Stimulated activated CD8-positive, alpha-beta memory T cell treated with anti-CD3 and anti-CD28 coated beads, Interleukin-7, amount 100 ng/mL, for 4 hours (primary cell): ENCODE measurements at regions not wholly inside any gene's neighbourhood (a gene's known extent, or its start where the extent isn't known, plus 50 kb on each side); places are given as distances from the start of the nearest gene placed in this dataset.
A peak's percentile ranks its signal among the peaks of the same experiment; 100 is the strongest.
"Not testable (repeated sequence)": the region's sequence is repeated elsewhere in the genome, so short reads cannot be mapped to it uniquely, and the experiment has no call there.

Experiments
- DNase-seq, 2 donors: peaks; one replicate each; pipeline ENCODE4 v3.0.0-alpha.2; 2020; ENCODE audit warnings: low read depth in 2 of 2

DNA sequence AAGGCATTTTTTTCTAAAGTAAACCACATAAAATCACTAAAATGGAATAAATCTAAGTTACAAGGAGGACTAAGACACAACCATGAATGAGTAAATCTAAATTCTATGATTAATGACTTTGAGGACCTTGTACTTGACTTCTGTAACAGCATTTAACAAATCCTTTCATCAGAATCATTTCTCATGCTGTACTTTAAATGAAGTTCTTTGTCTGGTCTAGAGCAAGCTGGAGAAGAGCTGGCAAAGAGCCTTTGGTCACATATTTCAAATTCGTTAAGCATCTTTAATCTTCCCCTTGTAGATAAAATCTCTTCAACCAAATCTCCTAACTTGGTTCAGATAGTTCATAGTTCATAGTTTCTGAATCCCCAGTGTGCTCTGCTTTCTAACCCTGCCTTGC lies 405.4 kb downstream of the PTPRC start:
- no peak for DNase-seq

DNA sequence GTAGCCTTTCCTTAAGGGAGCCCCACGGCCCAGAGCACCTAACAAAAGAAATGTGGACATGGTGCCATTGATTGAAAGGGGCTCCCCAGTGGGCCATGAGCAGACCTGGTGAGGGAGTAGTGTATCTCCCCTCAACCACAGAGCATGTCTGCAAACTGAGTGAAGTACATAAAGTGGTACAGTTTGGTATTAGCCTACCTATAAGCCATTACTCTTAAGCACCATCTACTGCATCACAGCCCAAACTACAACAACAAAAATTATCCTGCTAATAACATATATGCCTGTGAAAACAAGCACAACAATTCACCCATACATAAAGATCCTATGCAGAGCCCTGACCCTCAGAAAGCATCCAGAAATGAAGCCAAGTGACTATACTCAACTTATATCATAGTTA lies 407.8 kb downstream of the PTPRC start:
- no peak for DNase-seq

DNA sequence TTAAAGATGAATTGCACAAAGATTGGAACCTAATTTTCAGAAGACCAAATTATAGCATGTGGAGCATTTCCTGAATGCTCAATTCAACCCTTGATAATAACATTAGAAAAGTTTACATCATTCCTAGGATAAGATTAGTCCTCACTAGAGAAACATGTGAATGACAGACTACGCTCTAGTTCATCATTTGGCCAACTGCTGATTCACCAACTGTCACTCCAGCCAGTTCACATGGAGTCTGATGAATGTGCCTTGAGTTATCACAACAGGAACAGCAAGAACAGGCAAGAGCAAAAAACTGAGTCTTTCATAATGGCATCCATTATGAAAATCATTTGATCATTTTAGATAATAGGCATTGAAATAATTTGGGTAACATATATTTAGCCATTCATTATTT lies 415.9 kb downstream of the PTPRC start:
- no peak for DNase-seq

DNA sequence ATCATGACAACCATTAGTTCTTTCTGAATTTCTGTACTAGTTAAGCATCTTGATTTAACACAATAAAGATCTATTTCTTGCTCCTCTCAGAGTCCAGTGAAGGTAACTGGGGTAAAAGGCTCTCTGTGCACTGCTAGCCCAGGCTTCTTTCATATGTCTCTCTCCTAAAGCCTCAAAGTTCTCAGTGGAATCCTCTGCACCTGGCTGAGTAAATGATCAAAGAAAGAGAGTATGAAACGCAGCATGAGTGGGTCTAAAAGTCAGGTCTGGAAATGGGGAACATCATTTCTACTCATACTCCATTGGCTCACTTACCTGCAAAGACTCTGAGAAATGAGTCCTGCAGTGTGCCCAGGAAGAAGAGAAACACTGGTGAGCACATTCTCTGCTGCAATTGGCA lies 418.5 kb downstream of the PTPRC start:
- no peak for DNase-seq

DNA sequence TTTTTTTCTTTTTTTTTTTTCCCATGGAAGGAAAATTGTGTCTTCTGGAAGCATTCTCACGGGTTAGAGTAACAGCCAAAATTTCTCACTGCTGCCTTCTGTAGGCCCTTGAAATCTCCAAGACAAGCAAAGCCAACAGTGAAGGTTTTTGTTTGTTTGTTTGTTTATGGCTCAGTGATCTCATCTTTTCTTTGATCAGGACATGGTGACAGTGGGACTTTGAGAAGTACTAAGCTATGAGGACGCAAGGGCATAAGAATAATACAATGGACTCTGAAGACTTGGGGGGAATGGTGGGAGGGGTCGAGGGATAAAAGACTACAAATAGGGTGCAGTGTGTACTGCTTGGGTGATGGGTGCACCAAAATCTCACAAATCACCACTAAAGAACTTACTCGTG lies 419.4 kb downstream of the PTPRC start:
- DNase-seq, result no peak

DNA sequence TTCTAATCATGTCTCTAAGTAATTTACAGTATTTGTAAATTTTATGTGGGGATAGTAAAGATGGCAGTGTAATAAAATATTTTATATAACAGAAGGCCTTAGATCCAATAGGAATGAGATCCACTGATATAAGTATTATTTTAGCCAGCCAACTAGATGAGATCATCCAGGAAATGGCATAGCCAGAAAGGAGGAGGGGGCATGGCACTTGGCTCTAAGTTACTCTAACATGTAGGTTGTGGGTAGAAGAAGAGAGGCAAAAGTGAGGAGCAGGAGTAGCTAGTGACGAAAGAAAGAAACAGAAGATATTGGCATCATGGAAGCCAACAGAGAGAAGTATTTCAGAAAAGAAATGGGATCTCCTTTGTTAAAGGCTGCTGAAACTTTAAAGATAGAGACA lies 426.1 kb downstream of the PTPRC start:
- DNase-seq, result no peak

DNA sequence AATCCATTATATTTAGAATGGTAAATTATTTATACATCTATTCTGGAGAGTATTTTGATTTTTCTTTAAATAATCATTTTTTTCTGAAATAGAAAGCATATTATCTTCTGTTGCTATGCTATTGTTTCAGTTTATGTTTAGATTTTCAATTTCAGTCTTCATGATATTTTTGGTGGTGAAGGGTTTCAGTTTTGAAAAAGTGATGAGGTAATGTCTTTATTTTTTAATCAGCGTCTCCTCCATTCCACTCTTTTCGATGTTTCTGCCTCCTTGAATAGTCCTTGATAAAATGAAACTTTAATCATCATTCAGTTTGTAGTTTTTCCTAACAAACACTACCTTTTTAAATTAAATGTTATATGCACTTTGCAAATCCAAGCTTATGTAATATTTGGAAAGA lies 428.6 kb downstream of the PTPRC start:
- DNase-seq, result no peak

DNA sequence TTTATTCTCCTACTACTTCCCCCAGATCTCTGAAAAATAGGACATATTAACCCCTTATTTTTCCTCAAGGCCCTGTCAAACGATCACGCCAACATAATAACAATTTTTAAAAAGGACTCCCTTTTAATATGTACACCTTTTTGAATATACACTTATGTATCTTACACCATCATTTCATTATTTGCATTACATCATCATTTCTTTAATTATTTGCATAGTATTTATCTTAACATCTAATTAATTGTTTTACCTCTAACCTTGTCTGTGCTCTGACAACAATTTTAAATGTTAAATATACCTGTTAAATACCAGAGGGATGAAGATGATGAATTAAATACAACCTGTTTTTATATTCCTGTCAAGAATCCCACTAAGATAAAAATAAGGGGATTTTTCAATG lies 432.2 kb downstream of the PTPRC start:
- no peak for DNase-seq

DNA sequence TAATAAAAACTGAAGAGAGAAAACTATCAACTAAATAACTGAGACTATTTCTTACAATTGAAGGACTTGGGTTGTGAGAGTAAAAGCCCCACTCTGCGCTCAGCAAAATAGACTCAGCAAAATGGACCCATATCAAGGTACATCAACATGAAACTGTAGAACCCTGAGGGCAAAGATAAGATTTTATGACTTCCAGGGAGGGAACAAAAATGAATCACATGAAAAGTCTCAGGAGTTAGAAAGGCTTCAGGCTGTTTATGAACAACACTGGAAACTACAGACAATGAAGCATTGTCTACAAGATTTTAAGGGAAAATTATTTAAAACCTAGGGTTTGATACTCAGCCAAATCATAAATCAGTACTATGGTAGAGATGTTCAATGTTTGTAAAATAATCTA lies 434.3 kb downstream of the PTPRC start:
- DNase-seq, result no peak

DNA sequence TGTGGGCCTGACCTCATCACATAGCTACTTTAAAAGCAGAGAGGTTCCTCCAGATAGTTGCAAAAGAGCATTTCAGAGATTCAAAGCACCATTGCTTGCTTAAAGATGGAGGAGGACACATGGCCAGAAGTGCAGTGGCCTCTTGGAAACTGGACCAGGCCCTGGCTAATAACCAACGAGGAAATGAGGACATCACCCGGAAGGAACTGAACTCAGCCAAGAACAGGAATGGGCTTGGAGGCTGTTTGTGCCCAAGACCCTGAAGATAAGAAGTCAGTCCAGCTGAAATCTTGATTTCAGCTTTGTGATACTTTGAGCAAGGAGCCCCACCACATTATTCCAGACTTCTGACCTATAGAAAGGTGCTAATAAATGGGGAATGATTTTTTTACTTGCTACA lies 437.0 kb downstream of the PTPRC start:
- DNase-seq, result no peak

DNA sequence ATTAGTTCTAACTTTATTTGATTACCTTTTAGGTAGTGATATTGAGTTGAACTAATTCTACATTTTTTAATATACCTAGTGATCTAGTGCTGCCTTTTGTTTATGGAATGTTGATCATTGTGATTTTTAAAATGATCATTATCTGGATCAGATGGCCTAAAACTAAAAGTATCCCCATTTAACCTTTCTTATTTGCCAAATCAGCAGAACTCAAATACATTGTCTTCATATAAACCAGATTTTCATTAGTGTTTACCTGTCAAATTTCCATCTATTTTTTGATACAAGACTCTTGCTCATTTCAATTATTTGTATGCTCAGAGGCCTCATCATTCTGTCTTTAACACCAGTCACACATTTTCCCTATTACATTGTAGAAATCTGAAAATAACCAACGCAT lies 441.2 kb downstream of the PTPRC start:
- DNase-seq, result no peak

DNA sequence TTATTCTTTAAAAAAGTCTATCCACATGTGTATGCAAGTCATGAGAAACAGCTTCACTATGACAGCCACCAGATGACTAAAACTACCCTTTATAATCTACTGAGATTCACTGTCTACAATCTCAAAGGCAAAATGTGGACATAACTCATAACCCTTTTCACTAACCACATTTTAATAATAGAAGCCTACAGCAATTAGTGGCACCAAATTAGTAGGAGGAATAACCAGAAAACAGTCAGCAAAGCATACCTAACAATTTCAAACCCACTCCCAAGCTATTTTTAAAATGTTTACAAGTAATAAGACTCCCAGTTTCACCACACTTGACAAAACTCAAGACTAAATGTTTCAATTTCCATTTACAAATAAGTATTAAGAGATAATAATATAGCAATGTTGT lies 442.9 kb downstream of the PTPRC start:
- DNase-seq, result no peak

DNA sequence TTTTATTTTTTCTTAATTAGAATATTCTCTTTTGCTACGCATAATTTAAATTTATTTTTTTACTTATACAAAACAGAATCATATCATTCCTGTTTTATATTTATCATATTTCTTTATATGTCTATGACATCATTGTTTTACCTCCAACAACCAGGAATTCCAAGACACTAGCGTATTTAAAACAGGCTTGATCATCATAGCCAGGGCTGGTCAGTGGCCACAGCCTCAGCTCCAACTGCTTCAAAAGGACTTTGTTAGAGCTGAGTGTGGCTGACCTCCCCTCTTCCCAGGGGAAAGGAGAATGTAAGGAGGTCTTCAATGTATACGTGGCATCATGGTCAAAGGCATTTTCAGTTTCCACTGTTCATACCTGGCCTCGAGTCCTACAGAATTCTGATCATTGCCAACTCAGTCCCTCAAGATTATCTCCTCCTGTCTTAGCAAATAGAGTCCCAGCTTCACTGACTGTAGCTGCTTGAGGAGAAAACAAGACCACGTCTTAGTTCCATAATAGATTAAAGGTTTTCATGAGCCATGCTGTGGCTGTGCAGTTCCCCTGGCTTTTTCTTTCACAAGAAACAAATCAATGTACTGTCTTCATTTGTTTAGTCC lies 444.0 kb downstream of the PTPRC start:
- DNase-seq, result no peak

DNA sequence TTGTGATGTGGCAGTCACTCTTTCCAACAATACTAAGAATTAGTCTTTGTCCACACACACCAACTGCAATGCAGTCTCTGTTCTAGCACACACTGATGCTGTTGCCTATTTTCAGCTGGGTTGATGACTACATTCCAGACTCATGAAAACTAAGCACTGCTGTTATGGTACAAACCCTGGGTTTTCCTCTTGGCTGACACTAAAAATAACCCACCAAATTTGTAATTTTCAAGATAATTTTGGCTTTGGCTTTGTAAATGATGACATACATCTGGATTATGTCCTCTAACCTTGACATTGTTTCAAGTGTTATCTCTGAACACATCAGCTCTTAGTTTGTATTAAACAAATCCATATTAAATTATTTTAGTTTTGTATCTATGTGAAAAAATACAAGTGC lies 444.8 kb downstream of the PTPRC start:
- DNase-seq, result no peak

DNA sequence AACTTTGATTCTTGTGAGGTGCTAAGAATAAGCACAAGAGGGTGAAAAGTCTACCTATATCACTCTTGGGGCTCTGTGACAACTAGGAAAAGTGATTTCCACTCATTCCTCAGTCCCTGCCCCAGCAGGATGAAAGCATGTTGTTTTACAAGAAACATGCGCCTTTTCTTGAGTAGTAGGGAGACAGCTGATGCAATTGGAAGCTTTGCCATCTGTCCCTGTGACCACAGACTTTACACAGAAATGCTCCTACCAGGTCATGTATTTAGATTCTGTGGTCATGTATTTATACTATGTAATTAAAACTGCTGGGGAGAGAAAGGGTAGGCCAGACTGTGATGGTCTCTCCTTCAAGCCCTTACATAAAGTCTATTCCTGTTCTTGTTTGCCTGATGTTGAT lies 445.5 kb downstream of the PTPRC start:
- no peak for DNase-seq

DNA sequence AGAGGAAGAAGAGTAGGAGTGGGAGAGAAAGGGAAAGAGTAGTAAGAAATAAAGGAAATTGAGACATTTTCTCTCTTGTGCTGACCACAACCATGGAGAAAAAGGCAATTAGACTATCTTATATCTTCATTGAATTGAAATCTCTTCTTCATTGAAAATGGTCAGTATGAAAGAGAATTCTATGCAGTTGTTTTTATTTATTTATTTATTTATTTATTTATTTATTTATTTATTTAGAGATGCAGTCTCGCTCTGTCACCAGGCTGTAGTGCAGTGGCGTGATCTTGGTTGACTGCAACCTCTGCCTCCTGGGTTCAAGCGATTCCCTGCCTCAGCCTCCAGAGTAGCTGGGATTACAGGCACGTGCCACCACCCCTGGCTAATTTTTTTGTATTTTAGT lies 447.1 kb downstream of the PTPRC start:
- no peak for DNase-seq

DNA sequence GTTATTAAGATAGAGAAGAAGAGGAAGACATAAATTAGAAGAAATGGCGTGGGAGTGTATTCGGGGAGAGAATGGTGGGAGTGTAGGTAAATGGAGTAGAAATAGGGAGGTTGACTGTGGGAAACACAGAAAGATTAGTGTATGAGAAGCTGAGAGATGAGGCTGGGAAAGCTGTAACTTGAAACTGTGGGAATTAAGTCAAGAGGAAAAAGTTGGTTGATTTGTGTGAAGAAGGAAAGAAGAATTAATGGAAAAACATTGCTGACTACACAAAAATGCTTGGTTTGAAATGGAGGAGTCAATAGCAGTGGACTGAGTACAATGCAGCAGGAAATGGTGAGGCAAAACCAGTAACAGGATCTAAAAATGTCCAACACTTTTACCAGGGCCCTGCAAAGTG lies 448.3 kb downstream of the PTPRC start:
- DNase-seq, result no peak

DNA sequence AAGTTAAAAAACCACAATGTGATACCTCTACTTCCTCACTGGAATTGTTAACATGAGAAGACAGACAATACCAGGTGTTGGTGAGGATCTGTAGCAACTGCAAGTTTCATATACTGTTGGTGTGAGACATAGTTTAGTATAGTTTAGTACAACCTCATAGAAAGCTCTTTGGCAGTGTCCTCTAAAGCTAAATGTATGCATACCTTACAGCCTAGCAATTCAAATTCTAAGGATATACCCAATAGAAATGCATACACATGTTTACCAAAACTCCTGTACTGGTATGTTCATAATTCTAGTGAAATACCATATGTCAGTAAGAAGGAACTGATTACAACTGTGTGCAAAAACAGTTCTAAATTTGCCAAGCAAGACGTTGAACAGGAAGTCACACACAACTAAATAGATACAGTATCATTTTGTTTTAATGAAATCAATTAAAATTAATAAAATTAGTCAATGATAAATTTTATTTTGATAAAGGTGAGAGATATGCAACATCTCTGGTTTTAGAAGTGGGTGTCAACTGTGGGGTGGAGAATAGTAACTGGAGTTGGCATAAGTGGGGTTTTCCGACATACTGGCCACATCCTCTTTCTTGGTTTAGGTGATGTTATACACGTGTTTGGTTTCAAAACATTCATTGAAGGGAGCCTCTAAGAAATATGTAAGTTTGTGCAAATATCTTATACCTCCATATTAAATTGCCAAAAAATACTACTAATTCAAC lies 450.7 kb downstream of the PTPRC start:
- DNase-seq, result peak; percentile 7 to 44

DNA sequence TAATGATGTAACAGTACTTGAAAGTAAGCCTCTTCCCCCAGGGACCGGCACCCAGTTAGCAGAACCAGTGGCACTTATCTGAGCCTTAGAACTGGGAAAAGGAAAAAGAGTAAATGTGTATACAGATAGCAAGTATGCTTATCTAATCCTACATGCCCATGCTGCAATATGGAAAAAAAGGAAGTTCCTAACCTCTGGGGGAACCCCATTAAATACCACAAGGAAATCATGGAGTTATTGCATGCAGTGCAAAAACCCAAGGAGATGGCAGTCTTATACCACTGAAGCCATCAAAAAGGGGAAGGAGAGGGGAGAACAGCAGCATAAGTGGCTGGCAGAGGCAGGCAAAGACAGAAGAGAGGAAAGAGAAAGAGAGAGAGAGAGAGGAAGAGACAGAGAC lies 456.8 kb downstream of the PTPRC start:
- DNase-seq, result not testable (repeated sequence)

DNA sequence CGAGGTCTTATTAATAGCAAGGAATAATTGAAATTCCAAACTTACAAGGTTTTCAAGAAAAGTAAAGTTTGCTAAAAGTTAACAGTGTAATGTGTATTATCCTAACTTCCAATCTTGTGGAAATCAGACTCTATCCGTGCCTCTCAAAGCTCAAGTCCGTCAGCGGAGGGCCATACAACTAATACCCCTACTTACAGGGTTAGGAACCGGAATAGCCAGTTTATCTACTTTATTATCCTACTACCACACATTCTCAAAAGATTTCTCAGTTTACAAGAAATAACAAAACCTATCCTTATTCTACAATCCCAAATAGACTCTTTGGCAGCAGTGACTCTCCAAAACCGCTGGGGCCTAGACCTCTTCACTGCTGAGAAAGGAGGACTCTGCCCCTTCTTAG lies 457.8 kb downstream of the PTPRC start:
- DNase-seq, result no peak

DNA sequence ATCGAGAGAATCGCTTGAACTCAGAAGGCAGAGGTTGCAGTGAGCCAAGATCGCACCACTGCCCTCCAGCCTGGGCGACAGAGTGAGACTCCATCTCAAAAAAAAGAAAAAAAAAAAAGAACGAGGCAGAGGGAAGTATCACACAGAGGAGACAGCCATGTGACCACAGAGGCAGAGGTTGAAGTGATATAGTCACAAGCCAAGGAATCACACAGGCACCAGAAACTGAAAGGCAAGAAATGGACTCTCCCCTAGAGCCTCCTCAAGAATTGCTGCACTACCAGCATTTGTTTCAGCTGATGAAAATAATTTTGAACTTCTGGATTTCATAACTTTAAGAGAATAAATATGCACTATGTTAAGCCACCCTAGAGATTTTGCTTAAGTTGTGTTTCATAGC lies 459.6 kb downstream of the PTPRC start:
- no peak for DNase-seq

DNA sequence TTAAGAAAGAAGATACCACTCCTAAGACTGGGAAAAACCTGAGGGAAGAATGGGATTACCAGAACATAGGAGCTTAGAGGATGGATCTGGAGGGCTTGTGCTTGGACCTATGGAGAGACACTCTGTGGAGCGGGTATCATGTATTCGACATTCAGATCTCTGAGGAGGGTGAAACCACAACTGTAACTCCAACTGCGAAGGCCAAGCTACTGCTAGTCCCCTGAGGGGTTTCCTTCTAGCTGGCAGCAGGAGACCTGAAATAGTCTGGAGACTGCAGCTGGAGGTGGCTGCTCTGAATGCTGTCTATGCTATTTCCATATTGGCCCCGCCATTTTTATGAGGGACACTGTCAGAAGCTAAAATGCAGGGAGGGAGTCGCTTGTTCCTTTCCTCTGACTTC lies 462.3 kb downstream of the PTPRC start:
- DNase-seq, result no peak

DNA sequence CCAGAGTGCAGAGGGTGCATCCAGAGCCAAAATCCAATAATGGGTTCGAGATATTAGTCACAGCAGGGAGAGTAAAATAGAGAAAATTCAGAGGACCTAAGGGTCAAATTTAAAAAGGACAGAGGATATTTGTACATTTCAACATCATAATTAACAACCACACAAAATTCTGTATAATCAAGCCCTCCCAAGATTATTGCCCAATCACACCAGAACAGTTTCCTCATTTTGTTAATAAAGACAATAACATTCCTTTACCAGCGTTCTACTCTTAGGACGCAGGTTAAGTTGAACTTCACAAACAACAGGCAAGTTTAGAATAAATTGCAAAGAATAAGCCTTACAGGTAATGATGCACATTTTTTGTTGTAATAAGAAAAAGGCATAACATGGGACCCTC lies 462.8 kb downstream of the PTPRC start:
- no peak for DNase-seq

DNA sequence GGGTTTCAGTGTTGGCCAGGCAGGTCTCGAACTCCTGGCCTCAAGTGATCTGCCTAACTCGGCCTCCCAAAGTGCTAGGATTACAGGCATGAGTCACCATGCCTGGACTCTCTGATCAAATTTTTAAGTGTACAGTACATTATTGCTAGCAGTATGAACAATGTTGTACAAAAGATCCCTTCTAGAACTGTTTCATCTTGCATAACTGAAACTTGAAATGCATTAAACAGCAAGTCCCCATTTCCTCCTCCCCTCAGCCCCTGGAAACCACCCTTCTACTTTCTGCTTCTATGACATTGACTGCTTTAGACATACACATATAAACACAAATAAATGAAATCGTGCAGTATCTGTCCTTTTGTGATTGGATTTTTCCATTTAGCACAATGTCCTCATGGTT lies 463.4 kb downstream of the PTPRC start:
- no peak for DNase-seq
